NCI-H82 (cell line): ENCODE measurements at regions not wholly inside any gene's neighbourhood (a gene's known extent, or its start where the extent isn't known, plus 50 kb on each side); places are given as distances from the start of the nearest gene placed in this dataset.

ENCODE experiments used
- DNase-seq: peaks from one replicate; lab custom pipeline; 2025; lab: John Stamatoyannopoulos, UW

DNA sequence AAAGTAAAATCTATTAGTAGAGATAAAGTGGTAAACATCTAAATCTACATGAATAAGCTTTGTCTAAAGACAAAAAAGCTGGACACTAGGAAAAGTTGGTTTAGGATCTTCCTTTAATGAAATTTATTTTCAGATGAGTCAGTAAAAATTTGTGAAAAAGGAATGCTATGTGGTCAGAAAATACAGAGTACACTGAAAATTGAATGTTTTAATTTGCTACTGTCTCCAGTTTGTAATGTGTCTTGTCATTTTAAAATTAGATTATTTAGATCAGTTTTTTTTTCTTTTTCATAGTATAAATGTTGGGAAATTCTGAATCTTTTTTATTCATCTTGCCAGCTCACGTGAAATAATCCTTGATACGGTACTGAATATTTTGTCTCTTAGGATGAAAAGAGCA is 56.9 kb downstream of the SLITRK6 start:
- no peak for DNase-seq

DNA sequence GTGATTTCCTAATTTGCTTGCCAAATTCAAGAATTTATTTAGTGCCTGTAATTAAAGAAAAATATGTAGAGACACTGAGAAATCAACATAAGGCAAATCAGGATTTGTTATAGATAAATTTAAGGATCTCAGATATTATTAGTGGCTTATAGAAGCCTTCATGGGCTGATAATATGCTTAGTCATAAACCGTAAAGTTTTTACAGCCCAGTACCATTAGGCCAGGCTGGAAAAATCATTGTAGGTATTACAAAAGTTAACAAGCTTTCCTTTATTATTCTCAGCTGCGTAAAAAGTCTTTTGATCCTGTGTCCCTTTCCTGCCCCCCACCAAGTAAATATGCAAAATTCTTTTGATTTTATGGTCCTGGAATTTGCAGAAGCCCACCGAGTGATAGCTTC is 58.2 kb downstream of the SLITRK6 start:
- no peak for DNase-seq

DNA sequence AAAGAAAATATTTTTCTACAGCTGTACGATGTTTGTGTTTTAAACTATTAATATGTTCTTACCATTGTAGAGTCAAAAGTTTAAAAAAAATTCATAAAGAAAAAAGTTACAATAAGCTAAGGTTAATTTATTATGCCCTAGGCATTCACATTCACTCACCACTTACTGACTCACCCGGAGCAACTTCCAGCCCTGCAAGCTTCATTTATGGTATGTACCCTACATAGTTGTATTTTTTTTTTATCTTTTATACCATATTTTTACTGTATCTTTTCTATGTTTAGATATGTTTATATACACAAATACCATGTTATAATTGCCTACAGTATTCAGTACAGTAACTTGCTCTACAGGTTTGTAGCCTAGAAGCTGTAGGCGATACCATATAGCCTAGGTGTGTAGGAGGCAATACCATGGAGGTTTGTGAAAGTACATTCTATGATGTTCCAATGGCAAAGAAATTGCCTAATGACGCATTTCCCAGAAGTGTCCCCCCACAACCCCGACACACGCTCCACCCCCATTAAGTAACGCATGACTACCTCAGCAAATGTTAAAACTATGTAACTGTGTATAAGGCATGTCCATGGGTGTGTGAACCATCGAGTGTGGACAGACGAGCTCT is 60.4 kb downstream of the SLITRK6 start:
- no peak for DNase-seq

DNA sequence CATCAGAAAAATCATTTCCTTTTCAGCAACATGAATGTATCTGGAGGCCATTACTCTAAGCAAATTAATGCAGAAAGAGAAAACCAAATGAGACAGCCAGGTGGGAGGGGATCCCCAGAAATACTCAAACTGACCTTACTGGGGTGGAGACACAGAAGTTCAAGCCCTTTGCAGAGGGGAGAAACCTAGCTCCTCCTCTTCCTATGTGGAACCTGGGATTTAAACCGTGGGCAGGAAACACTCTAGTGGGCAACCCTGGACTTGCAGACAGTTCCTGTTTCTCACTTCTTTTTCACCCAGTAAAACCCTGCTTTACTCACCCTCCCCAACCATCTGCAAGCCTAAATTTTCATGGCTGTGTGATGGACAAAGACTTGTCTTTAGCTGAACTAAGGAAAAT is 61.3 kb downstream of the SLITRK6 start:
- DNase-seq, result peak; percentile 14

DNA sequence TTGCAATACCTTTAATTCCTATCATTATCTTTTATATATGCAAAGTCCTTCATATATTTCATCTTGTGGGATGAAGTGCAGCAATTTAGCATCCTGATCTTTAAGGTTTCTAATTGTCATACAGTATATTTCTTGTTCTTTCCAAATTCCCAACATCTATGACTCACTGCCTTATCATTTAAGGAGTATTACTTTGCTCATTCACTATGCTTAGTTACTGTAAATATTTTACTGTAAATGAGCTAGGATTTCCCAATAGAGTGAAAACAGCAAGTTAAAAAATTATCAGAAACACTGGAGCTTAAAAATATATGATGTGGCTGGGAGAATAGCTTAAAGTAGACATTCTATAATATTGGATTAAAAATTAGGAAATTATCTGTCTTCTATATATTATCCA is 69.9 kb downstream of the SLITRK6 start:
- DNase-seq, result no peak

DNA sequence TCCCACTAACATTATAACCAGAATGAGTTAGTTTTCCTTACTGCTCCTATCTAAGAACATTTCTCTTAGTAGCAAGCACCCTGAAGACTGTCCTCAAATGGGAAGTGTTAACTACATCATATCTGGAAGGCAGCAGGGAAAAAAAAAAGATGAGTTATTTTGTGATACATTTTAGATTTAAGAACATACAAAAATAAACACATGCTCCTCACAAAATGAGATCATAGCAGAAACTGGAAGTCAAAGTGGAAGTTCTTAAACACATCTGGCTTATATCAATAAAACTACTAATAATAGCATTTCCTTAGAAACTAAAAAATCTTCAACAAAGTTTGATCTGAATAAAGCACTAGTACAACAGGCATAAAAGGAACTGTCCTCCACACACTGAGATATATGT is 70.4 kb downstream of the SLITRK6 start:
- DNase-seq, result no peak

DNA sequence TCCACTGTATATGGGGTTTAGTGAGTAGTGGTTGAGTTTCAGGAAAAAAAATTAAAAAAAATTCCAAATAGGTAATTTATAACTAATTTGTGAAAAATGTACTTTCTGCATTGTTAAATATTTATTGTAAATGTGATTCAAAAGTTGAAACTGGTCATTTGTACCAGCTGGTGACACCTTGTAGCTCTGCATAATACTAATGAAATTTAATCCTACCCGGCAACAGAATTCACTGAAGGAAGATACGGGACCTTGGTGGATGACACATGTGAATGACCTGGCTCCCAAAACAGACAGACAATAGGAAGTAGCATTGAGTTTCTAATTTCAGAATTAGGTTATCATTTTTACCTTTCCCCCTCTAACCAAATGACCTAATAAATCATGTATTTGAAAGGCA is 73.8 kb downstream of the SLITRK6 start:
- no peak for DNase-seq

DNA sequence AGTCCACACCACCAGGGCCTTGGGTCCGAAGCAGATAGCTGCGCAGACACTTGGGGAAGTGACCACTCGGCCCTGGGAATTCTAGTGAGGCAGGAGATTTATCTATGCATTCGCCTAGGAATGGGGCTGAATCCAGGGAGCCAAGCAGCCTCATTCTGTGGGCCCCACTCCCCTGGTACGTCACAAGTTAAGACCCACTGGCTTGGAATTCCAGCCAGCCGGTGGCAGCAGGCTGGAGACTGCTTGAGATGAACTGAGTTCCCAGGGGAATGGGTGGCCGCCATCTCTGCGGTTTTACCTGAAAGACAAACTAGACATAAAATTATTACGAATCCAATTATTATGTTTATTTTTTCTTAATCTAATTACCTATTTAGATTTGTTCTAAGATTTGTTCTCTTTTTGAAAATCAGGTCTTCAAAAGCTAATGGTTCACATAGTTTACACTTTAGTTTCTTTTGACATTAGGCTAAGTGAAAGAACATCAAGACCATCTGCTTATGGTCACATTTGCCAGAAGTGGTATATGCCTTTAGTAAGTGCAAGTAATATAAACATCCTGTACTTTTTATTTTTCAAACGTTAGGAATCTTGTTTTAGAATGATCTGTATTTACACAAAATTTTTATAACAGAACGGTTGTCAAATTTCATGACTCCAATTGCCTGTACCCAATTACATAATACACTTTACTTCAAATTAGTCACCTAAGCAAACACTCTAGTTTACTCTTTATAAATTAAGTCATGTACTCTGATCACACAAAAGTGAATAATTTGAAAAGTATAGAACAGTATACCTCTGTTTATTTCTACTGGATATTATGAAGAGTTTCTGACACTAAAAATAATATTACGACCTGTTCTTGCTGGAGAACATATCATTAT is 74.4 kb downstream of the SLITRK6 start:
- DNase-seq, result no peak

DNA sequence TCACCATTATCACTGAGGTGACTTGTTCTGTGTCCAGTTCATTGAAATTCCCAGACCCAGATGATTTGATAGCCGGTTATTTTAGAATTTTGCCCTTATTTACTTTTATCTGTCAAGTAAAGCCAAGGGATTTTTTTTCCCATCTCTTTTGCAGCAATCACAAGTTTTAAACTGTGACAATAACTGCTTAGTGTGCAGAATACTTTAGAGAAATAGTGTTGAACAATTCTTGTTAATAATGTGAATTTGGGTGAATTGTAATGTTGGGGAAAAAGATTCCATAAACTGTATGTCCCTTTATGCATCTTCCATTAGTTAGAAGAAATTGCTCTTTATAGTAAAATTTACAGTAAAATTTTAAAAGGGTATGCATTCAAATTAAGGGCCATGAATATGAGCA is 79.5 kb downstream of the SLITRK6 start:
- DNase-seq, result no peak

DNA sequence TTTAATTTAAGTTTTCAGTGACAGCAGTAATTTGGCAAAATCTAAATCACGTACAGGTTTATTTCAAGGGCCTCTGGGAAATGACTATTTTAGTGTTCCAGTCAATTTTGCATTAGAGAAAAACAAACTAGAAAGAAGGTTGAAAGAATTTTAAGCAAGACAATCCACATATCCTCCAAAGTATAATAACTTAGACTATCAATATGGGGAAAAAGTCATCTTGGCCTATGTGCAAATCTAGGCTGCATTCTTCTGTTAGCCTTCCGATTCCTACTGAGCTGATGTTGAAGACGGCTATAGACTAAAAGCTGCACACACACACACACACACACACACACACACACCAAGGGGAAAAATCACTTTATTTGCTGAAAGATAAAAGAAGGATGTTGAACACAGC is 81.3 kb downstream of the SLITRK6 start:
- no peak for DNase-seq

DNA sequence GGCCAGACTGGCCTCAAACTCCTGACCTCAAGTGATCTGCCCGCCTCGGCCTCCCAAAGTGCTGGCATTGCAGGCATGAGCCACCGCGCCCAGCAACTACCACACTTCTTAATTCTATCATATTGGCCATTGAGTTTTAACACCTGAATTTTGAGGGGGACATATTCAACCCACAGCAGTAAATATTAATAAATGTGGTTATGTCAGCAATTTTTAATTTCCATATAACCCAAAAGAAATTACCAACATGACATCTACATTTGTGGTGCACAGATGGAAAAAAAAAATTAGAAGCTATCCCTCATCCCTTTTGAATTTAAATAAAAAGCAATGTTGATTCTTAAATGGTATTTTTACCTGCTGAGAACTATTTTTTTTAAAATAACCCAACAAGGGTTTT is 88.7 kb downstream of the SLITRK6 start:
- DNase-seq, result no peak

DNA sequence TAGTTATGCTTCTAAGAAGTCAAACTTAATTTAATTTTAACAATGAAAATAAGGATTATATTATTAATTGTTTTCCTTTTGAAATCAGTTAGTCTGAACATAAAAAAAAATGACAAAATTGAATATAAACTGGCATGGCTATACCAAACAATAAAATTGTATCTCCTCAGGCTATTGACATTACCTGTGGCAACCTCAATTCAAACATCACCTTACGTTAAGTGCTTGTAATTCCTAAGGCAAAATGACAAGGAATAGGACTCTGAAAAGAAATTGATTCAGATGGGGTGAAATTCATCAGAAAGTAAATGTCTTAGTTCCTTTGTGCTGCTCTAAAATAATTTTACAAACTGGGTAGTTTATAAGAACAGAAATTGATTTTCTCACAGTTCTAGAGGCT is 89.5 kb downstream of the SLITRK6 start:
- no peak for DNase-seq

DNA sequence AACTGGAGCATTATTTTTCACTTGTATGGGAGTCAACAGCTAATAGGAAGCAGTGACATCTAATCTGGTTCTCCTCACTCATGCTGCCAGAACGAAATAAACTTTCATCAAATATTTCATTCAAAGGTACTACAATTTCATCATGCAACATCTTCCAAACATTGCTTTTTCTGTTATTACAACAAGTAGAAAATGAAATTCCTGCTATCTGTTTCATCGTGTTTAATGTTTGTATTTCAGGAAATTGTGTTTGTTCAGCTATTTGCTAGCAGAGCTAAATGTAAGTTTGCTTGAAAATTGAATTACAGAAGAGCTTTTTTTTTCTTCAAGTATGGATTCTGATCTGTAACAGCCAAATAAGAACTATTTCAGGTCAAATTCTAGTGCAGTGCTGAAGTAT is 90.1 kb downstream of the SLITRK6 start:
- DNase-seq, result no peak

DNA sequence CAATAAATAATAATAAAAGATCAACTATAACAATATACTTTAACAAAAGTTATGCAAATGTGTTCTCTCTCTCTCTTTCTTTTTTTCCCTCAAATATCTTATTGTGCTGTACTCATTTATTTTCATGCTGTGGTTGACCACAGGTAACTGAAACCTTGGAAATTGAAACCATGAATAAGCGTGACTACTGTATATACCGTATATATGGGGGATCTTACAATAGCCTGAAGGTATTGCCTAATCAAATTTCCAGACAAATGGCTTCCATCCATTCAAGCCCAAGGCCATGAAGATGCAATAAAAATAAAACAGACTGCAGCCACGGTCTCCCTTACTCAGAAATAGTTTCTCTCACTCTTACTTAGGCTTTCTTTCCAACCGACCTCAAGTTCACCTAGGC is 98.3 kb downstream of the SLITRK6 start:
- no peak for DNase-seq

DNA sequence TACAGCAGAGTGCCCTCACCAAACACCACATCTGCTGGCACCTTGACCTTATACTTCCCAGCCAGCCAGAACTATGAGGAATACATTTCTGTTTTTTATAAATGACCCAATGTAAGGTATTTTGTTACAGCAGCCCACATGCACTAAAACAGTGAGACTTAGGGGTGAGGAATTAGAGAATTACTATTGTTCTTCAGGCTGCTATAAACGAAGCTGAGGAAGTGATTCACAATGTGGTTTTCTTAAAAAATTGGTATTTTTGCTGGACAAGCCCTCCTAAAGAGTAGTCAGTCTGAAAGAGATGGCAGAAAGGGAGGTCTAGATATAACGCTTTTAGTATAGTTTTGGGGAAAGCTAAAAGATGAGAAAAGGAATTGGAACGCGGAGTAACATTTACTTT is 101.0 kb downstream of the SLITRK6 start:
- no peak for DNase-seq

DNA sequence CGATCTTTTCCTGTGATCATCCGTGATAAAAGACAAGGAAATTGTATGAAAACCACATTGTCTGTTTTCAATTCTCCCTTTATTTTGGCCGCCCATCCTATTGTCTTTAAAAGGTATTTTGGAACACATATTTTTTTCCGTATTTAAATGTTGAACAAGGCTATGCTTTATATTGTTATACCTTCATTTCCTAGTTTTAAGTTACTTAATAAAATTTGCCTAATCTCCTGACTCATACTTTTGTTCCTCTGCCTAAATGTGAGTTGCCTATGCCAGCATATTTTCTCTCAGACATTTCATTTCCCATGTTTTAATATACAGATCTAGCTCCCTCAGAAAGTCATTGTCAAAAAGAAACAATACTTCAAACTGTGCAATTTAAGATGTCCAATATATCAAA is 104.2 kb downstream of the SLITRK6 start:
- no peak for DNase-seq

DNA sequence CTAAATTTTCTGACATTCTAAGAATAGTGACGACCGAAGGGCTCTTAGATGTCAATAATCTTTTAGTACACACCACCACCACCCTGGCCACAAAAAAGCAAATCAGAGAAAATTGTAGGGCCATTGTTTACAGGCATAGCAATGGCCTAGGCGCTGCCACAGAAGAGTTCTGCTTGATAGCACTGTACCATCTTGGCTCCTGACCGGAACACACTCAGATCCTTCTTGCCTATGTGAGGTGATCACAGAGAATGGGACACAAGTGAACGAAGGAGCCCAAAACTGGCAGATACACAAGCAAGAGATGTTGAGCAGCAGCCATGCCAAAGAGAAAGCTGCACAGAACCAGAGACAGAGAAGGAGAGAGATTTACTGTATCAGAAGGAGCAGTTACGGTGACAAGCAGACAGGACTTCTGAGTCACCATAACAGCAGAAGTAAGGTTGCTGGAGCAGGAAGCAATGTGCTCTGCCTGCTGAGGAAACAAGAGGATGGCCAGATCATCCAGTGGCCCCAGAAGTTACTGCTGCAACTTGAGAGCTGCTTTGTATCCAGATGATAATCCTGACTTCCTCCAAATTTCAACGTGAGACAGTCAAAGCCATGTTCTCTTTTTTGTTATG is 105.2 kb downstream of the SLITRK6 start:
- DNase-seq, result peak; percentile 22

DNA sequence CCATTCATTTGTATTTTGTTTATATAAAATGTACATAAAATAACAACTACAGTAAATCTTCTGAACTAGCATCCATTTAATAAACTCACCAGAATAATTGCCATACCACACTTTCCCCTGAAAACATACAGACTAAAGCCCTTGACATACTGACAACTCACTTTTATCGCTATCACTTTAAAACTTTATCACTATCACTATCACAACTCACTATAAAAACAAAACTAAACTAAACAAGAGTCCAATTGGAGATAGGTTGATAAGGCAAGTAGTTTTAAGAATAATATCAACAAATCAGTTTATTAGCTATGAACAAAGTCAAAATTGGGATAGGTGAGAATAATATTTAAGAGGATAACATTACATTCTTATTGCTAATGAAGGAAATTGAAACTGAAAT is 108.9 kb downstream of the SLITRK6 start:
- DNase-seq, result no peak

DNA sequence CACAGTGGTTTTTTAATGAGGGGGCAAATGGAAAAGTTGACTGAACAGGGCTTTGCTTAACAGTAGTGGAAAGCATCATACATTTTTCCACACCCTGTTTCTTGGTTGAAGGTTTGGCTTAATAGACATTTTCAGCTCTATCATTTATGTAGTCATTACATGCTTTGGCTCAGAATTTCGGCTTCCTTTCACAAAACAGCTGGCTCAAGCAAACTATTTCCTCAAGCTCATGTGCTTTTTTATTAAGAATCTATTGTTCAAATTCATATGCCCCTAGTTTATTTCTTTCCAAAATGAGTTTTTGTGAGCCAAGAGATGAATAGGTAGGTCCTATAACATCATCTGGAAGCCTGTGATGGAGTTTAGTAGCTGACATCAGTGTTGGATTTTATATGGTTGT is 113.8 kb downstream of the SLITRK6 start:
- peak; percentile 26 for DNase-seq

DNA sequence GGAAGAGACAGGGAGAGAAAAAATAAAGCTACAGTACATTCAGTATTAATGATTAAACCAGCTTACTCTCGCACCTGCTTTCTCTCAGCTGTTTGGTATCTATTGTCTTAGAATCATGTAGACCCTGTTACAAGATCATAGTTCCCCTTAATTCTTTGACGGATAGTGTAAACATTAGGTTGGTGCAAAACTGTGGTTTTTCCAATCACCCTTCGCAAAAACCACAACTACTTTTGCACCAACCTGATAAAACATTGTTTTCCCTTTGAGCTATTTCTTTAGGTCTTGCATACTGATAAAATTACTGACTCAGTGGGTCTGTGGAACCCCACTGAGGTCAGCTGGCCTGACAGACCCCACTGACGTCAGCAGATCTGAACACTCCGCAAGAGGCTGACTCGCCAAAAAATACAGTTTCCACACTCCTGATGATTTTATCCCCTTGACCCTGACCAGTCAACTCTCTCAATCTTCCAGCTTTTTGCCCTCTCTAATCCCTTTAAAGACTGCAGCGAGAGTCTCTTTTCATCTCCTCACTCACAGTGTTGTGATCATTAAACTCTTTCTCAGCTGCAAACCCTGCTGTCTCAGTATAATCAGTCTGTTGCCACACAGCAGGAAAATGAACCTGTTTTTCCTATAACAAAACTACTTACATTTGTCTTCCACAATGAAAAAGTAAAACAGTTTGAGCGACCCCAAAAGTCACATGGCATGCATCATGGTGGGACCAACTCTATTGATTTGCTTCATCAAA is 123.9 kb downstream of the SLITRK6 start:
- peak; percentile 25 for DNase-seq

DNA sequence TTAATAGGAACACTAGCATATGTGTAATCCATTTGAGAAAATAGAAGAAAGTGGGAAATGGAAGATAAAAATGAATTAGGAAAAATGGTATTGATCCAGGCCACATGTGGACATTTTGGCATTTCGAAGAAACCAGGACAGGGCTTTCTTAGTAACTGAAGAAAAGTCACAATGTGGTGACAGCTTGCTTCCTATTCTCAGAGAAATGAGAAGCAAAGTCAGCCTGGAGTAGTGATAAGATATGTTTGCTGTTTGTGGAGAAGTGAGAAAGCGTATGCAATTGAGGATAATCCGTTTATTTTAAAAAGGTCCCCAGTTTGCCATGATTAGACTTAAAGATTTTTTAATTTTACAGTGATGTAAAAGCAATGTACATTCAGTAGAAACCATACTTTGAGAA is 127.9 kb downstream of the SLITRK6 start:
- DNase-seq, result no peak

DNA sequence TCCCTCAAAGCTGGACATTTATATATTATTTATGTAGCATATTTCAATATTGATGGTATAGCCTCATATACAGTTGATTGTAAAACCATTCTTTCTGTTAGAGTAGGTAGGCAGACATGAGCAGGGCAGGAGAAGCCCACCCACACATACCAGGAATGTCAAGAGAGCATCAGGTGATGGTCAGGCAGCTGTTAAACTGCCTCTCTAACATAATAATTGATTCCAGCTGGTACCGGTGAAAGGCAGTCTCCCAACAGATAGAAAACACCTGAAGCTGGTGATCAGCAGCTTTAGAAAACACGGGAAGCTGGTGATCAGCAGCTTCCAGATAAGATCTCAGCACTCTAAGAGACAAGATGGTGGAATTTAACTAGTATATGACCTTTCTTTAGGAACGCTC is 132.9 kb downstream of the SLITRK6 start:
- peak; percentile 15 for DNase-seq

DNA sequence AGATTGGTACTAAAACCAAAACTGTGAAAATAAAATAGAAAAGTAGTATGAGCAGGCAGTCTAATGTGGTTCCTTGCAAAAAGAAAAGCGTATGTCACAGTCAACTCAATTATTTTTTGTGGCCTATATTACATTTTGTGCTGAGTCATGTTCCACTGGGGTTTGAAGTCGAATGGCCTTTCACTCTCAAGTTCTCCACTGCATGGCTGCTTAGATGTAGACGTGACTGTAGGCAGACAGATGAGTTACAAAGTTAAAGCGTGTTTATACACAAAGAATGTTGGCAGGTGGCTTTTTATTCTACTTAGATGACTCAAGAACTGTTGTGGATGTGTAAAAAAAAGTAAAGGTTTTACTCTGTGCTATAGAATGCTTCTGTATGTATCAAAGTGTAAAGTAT is 133.9 kb downstream of the SLITRK6 start:
- DNase-seq, result no peak
